ENCODE measurements at regions not wholly inside any gene's neighbourhood (a gene's known extent, or its start where the extent isn't known, plus 50 kb on each side); places are given as distances from the start of the nearest gene placed in this dataset.

- no peak for ATAC-seq
Observed at GRCh38 chr10:114771749-114772148, 49.8 kb upstream of the FHIP2A start.

Data from activated CD4-positive, CD25-positive, alpha-beta regulatory T cell treated with anti-CD3 and anti-CD28 coated beads, Interleukin-2, amount 50 U/mL, for 24 hours (primary cell).